ENCODE measurements at regions not wholly inside any gene's neighbourhood (a gene's known extent, or its start where the extent isn't known, plus 50 kb on each side); places are given as distances from the start of the nearest gene placed in this dataset.

- no peak for DNase-seq (ENCODE audit: low read depth in 2 of 2)
Observed at GRCh38 chr11:115905341-115906000, 401.3 kb upstream of the CADM1 start.

GRCh38 chr11:115903179-115903578 is 399.0 kb upstream of the CADM1 start:
- no peak for DNase-seq (ENCODE audit: low read depth in 2 of 2)

GRCh38 chr11:115901069-115901468 is 396.9 kb upstream of the CADM1 start:
- DNase-seq (ENCODE audit: low read depth in 2 of 2), result no peak

- DNase-seq (ENCODE audit: low read depth in 2 of 2), result no peak
Observed at GRCh38 chr11:115900111-115900510, 395.9 kb upstream of the CADM1 start.

GRCh38 chr11:115897707-115898106 is 393.5 kb upstream of the CADM1 start:
- no peak for DNase-seq (ENCODE audit: low read depth in 2 of 2)

- no peak for DNase-seq (ENCODE audit: low read depth in 2 of 2)
Observed at GRCh38 chr11:115896084-115896483, 391.9 kb upstream of the CADM1 start.

- no peak for DNase-seq (ENCODE audit: low read depth in 2 of 2)
Observed at GRCh38 chr11:115895594-115895993, 391.4 kb upstream of the CADM1 start.

GRCh38 chr11:115894176-115894575 is 390.0 kb upstream of the CADM1 start:
- no peak for DNase-seq (ENCODE audit: low read depth in 2 of 2)

- DNase-seq (ENCODE audit: low read depth in 2 of 2), result no peak
Observed at GRCh38 chr11:115893461-115894099, 389.4 kb upstream of the CADM1 start.

- DNase-seq (ENCODE audit: low read depth in 2 of 2), result no peak
Observed at GRCh38 chr11:115892016-115892415, 387.8 kb upstream of the CADM1 start.

- no peak for DNase-seq (ENCODE audit: low read depth in 2 of 2)
Observed at GRCh38 chr11:115891581-115891980, 387.4 kb upstream of the CADM1 start.

GRCh38 chr11:115890500-115890899 is 386.3 kb upstream of the CADM1 start:
- no peak for DNase-seq (ENCODE audit: low read depth in 2 of 2)

- no peak for DNase-seq (ENCODE audit: low read depth in 2 of 2)
Observed at GRCh38 chr11:115889712-115890111, 385.5 kb upstream of the CADM1 start.

GRCh38 chr11:115887727-115888126 is 383.5 kb upstream of the CADM1 start:
- DNase-seq (ENCODE audit: low read depth in 2 of 2), result no peak

- no peak for DNase-seq (ENCODE audit: low read depth in 2 of 2)
Observed at GRCh38 chr11:115887316-115887715, 383.1 kb upstream of the CADM1 start.

- no peak for DNase-seq (ENCODE audit: low read depth in 2 of 2)
Observed at GRCh38 chr11:115886422-115886733, 382.2 kb upstream of the CADM1 start.

- no peak for DNase-seq (ENCODE audit: low read depth in 2 of 2)
Observed at GRCh38 chr11:115885535-115886421, 381.6 kb upstream of the CADM1 start.

GRCh38 chr11:115884800-115885534 is 380.8 kb upstream of the CADM1 start:
- DNase-seq (ENCODE audit: low read depth in 2 of 2), result no peak

GRCh38 chr11:115874843-115875242 is 370.6 kb upstream of the CADM1 start:
- DNase-seq (ENCODE audit: low read depth in 2 of 2), result no peak

GRCh38 chr11:115873813-115874212 is 369.6 kb upstream of the CADM1 start:
- DNase-seq (ENCODE audit: low read depth in 2 of 2), result no peak

- DNase-seq (ENCODE audit: low read depth in 2 of 2), result no peak
Observed at GRCh38 chr11:115872416-115872815, 368.2 kb upstream of the CADM1 start.

- DNase-seq (ENCODE audit: low read depth in 2 of 2), result no peak
Observed at GRCh38 chr11:115871161-115871760, 367.0 kb upstream of the CADM1 start.

All from stimulated activated CD4-positive, alpha-beta T cell treated with anti-CD3 and anti-CD28 coated beads, Interleukin-4, amount 100 ng/mL, for 48 hours (primary cell).